AG10803 (cell line): ENCODE measurements at regions not wholly inside any gene's neighbourhood (a gene's known extent, or its start where the extent isn't known, plus 50 kb on each side); places are given as distances from the start of the nearest gene placed in this dataset.

ENCODE experiments used
- DNase-seq: peaks from one replicate; pipeline ENCODE4 v3.0.0; 2010; ENCODE audit warnings: low read depth
- H3K4me3 ChIP-seq: 2 replicates; pipeline ENCODE4 v1.5.1; 2011; ENCODE audit warnings: mild to moderate bottlenecking, low read length, control low read depth
- CTCF ChIP-seq: conservative IDR thresholded peaks from 2 replicates; pipeline ENCODE4 v1.5.1; 2011; ENCODE audit warnings: mild to moderate bottlenecking, low read length, control low read depth, inconsistent platforms

DNA sequence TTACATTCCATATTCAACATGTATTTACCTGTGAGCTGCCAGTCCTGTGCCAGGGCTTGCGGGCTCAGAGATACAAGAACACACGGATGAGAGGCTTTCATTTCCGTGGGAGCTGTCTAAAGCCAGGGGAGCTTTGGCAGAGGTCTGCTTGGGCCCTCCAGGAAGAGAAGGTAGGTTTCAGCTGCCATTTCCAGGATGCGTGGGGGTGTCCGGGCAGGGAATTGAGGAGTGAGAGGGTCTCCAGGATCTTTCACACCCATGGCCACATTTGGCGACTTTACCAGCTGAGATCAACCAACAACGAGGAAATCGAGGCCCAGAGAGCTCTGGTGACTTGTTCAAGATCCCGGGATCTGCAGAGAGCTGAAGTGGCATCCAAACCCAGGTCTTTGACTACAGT is 119.6 kb downstream of the BUD13 start:
- TF ChIP-seq CTCF: no peak
- no peak overlapping the region for H3K4me3 ChIP-seq
- DNase-seq: no peak

- DNase-seq: no peak
- H3K4me3 ChIP-seq: no peak overlapping the region
- no peak for TF ChIP-seq CTCF
These were observed 121.0 kb downstream of the BUD13 start for GRCh38 chr11:116651737-116652237.

DNA sequence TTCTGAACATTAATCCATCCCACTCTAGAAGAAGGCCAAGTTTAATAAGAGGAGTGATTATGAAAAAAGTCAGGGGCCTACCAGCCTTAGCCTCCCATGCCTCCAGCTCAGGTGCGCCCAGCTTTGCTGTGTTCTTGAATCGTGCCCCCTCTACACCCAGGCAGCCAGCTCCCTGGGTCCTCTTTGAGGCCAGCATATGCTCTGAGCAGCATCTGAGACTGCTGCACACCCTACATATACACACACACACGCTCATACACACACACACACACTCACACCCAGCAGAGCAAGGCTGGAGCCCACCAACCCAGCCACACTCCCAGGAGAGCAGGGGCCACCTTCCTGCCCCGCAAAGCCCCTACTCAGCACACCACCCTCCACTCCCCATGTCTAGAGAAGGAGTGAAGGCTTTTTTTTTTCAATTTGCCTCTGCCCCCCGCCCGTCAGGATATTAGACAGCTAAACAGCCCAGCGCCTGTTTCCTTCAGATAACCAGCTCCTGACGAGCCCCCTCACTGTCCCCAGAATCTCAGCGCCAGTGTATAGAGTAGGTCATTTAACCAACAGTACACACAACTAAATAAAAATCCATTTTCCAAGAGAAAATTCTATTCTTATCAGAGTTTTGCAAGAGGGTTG is 121.6 kb downstream of the BUD13 start:
- no peak for TF ChIP-seq CTCF
- DNase-seq: no peak
- H3K4me3 ChIP-seq: no peak overlapping the region

DNA sequence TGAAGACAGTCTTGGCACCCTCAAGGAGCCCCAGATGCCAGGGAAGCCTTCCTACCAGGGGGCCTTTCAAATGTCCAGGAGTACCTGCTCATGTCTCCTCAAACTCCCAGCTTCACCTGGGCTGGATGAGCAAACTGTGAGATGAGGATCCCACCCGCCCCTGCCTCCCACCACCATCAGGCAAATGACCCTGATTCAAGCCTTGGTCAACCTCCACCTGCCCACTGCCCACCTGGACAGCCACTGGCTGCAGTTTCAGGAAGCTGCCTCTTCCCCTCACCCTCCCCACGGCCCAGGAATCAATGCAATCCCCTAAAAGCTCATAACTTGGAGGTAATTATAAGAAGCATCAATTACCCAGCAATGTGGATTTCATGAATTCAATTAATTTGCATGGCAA is 122.7 kb downstream of the BUD13 start:
- H3K4me3 ChIP-seq: no peak overlapping the region
- TF ChIP-seq CTCF: no peak
- no peak for DNase-seq

DNA sequence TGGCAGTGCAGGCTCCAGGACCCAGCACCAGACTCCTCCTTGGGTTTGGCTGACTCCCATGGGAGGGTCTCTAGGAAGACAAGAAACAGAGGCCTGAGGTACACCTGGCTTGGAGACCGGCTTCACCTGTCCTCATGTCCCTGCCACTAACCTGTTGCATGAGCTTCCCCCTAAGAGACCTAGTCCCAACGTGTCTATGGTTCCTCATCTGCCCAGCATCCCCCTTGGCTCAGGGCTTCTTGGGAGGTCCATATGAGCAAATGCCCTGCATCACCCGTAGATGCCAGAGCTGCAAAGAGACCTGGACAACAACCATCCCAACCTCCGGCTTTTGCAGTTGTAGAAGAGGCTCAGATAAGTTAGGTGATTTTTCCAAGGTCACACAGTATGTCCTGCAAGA is 123.5 kb downstream of the BUD13 start:
- no peak for DNase-seq
- no peak for TF ChIP-seq CTCF
- H3K4me3 ChIP-seq: no peak overlapping the region

DNA sequence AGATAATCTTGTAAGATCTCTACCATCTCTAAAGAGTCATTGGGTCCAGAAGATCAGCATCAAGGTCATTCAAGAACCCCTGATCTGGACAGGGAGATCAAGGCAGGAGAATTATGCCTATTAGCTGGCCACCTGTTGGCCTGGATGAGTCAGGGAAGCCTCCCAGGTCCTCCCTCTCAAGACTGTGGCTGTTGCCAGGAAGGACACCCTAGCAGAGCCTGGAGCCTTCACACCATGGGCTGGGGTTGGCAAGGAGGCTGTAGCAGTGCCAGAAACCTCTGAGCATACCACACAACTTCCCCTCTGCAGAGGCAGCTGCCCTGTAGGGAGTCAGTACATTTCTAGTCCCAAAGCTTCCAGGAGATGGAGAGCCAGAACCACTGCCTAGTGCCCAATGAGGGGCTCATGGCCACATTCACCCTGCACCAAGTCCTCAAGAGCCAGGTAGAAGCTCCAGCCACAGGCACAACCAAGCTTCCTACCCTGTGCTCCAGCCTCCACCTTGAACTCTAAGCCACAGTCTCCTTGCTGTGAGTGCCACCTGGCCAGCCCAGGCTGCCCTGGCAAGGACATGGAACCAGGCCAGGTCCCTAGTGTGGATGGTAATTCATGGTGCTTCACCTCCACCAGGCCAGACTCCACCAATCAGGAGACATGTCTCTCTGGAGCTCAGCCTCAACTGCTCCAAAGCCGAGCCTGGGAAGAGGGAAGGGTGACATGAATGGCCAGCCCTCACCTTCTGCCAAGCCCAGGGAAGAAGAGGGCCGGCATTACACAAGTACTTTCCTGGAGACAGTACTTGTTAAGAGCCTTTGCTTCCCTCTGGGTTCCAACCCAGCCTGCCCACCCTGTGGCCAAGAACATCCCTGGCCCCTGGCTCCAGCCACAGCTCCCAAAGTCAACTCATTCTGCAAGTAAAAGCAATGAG is 124.3 kb downstream of the BUD13 start:
- H3K4me3 ChIP-seq: no peak overlapping the region
- no peak for TF ChIP-seq CTCF
- DNase-seq: no peak
